ENCODE measurements at regions not wholly inside any gene's neighbourhood (a gene's known extent, or its start where the extent isn't known, plus 50 kb on each side); places are given as distances from the start of the nearest gene placed in this dataset.
"Not testable (repeated sequence)": the region's sequence is repeated elsewhere in the genome, so short reads cannot be mapped to it uniquely, and the experiment has no call there.

GRCh38 chr4:87918314-87919058 is 57.0 kb upstream of the SPP1 start:
- Mint-ChIP-seq H3K36me3 (ENCODE audit: unreplicated experiment) (no peaks in the 10 kb centered on the region), H3K9me3 (ENCODE audit: unreplicated experiment) (no peaks in the 10 kb centered on the region), H3K27me3 (ENCODE audit: unreplicated experiment) (peaks cover 19% of the 10 kb centered on the region), H3K4me1 (ENCODE audit: unreplicated experiment) (no peaks in the 10 kb centered on the region), H3K27ac (ENCODE audit: unreplicated experiment) (no peak overlapping the region), H3K4me3 (ENCODE audit: unreplicated experiment) (no peak overlapping the region)
- TF ChIP-seq CTCF (IDR thresholded peaks at IDR 0.05): no peak
- DNase-seq (ENCODE audit: extremely low spot score, unreplicated experiment): no peak

GRCh38 chr4:87919304-87919703 is 56.2 kb upstream of the SPP1 start:
- not testable (repeated sequence) for H3K4me3 Mint-ChIP-seq (ENCODE audit: unreplicated experiment); H3K36me3 Mint-ChIP-seq (ENCODE audit: unreplicated experiment); H3K9me3 Mint-ChIP-seq (ENCODE audit: unreplicated experiment); H3K27ac Mint-ChIP-seq (ENCODE audit: unreplicated experiment); DNase-seq (ENCODE audit: extremely low spot score, unreplicated experiment); H3K4me1 Mint-ChIP-seq (ENCODE audit: unreplicated experiment)
- H3K27me3 Mint-ChIP-seq (ENCODE audit: unreplicated experiment): peaks cover 19% of the 10 kb centered on the region

- no peaks in the 10 kb centered on the region for H3K4me1 Mint-ChIP-seq (ENCODE audit: unreplicated experiment)
- no peak for DNase-seq (ENCODE audit: extremely low spot score, unreplicated experiment)
- H3K9me3 Mint-ChIP-seq (ENCODE audit: unreplicated experiment): no peaks in the 10 kb centered on the region
- H3K27me3 Mint-ChIP-seq (ENCODE audit: unreplicated experiment): peaks cover 19% of the 10 kb centered on the region
- no peak for TF ChIP-seq CTCF (IDR thresholded peaks at IDR 0.05)
- H3K27ac Mint-ChIP-seq (ENCODE audit: unreplicated experiment): no peak overlapping the region
- H3K36me3 Mint-ChIP-seq (ENCODE audit: unreplicated experiment): no peaks in the 10 kb centered on the region
- H3K4me3 Mint-ChIP-seq (ENCODE audit: unreplicated experiment): no peak overlapping the region
Measured at GRCh38 chr4:87919941-87920340, 55.6 kb upstream of the SPP1 start.

GRCh38 chr4:87920478-87920877 is 55.0 kb upstream of the SPP1 start:
- H3K27ac Mint-ChIP-seq (ENCODE audit: unreplicated experiment): no peak overlapping the region
- TF ChIP-seq CTCF (IDR thresholded peaks at IDR 0.05): no peak
- H3K36me3 Mint-ChIP-seq (ENCODE audit: unreplicated experiment): no peaks in the 10 kb centered on the region
- no peaks in the 10 kb centered on the region for H3K9me3 Mint-ChIP-seq (ENCODE audit: unreplicated experiment)
- no peak overlapping the region for H3K4me3 Mint-ChIP-seq (ENCODE audit: unreplicated experiment)
- H3K27me3 Mint-ChIP-seq (ENCODE audit: unreplicated experiment): peaks cover 19% of the 10 kb centered on the region
- DNase-seq (ENCODE audit: extremely low spot score, unreplicated experiment): no peak
- no peaks in the 10 kb centered on the region for H3K4me1 Mint-ChIP-seq (ENCODE audit: unreplicated experiment)

GRCh38 chr4:87921626-87922479 is 53.7 kb upstream of the SPP1 start:
- not testable (repeated sequence) for H3K36me3 Mint-ChIP-seq (ENCODE audit: unreplicated experiment); DNase-seq (ENCODE audit: extremely low spot score, unreplicated experiment); H3K27ac Mint-ChIP-seq (ENCODE audit: unreplicated experiment); H3K4me3 Mint-ChIP-seq (ENCODE audit: unreplicated experiment); H3K9me3 Mint-ChIP-seq (ENCODE audit: unreplicated experiment); H3K4me1 Mint-ChIP-seq (ENCODE audit: unreplicated experiment)
- H3K27me3 Mint-ChIP-seq (ENCODE audit: unreplicated experiment): peaks cover 19% of the 10 kb centered on the region

GRCh38 chr4:87924146-87924545 is 51.4 kb upstream of the SPP1 start:
- H3K36me3 Mint-ChIP-seq (ENCODE audit: unreplicated experiment); H3K9me3 Mint-ChIP-seq (ENCODE audit: unreplicated experiment); H3K4me1 Mint-ChIP-seq (ENCODE audit: unreplicated experiment); H3K4me3 Mint-ChIP-seq (ENCODE audit: unreplicated experiment); H3K27ac Mint-ChIP-seq (ENCODE audit: unreplicated experiment); DNase-seq (ENCODE audit: extremely low spot score, unreplicated experiment): not testable (repeated sequence)
- peaks cover 23% of the 10 kb centered on the region for H3K27me3 Mint-ChIP-seq (ENCODE audit: unreplicated experiment)
